Osteocyte (in vitro differentiated cells): ENCODE measurements at regions not wholly inside any gene's neighbourhood (a gene's known extent, or its start where the extent isn't known, plus 50 kb on each side); places are given as distances from the start of the nearest gene placed in this dataset.

Experiments used
- DNase-seq: peaks from one replicate; pipeline ENCODE4 v3.0.0; 2021; ENCODE audit warnings: mixed read lengths; ENCODE audit not compliant: unreplicated experiment; ENCODE audit errors: extremely low spot score
- H3K27ac Mint-ChIP-seq: one replicate; pipeline ENCODE4 v1.8.0; 2021; ENCODE audit warnings: mild to moderate bottlenecking, mixed read lengths; ENCODE audit not compliant: unreplicated experiment
- H3K27me3 Mint-ChIP-seq: one replicate; pipeline ENCODE4 v1.8.0; 2021; ENCODE audit warnings: mixed read lengths; ENCODE audit not compliant: unreplicated experiment
- H3K36me3 Mint-ChIP-seq: one replicate; pipeline ENCODE4 v1.8.0; 2021; ENCODE audit warnings: mixed read lengths; ENCODE audit not compliant: unreplicated experiment
- H3K4me1 Mint-ChIP-seq: one replicate; pipeline ENCODE4 v1.8.0; 2021; ENCODE audit warnings: mixed read lengths; ENCODE audit not compliant: unreplicated experiment
- H3K4me3 Mint-ChIP-seq: one replicate; pipeline ENCODE4 v1.8.0; 2021; ENCODE audit warnings: mild to moderate bottlenecking, moderate library complexity, mixed read lengths; ENCODE audit not compliant: unreplicated experiment
- H3K9me3 Mint-ChIP-seq: one replicate; pipeline ENCODE4 v1.8.0; 2021; ENCODE audit warnings: mixed read lengths; ENCODE audit not compliant: unreplicated experiment
- CTCF ChIP-seq: fragments of 200-600 bp; sonication (generic); IDR thresholded peaks from 2 replicates; pipeline ENCODE4 v1.5.0; 2021; ENCODE audit warnings: antibody characterized with exemption, mild to moderate bottlenecking, moderate library complexity

GRCh38 chr4:175143116-175143515, 225.0 kb downstream of the ADAM29 start:
- H3K27ac Mint-ChIP-seq, result no peak overlapping the region
- peaks cover 4% of the 10 kb centered on the region for H3K36me3 Mint-ChIP-seq
- peaks cover 8% of the 10 kb centered on the region for H3K27me3 Mint-ChIP-seq
- no peak for TF ChIP-seq CTCF
- peaks cover 2% of the 10 kb centered on the region for H3K9me3 Mint-ChIP-seq
- DNase-seq, result no peak
- no peaks in the 10 kb centered on the region for H3K4me1 Mint-ChIP-seq
- no peak overlapping the region for H3K4me3 Mint-ChIP-seq

GRCh38 chr4:175146799-175147198, 228.6 kb downstream of the ADAM29 start:
- H3K27ac Mint-ChIP-seq, result no peak overlapping the region
- no peaks in the 10 kb centered on the region for H3K4me1 Mint-ChIP-seq
- TF ChIP-seq CTCF, result no peak
- DNase-seq, result no peak
- no peak overlapping the region for H3K4me3 Mint-ChIP-seq
- no peaks in the 10 kb centered on the region for H3K36me3 Mint-ChIP-seq
- H3K27me3 Mint-ChIP-seq, result no peaks in the 10 kb centered on the region
- peaks cover 11% of the 10 kb centered on the region for H3K9me3 Mint-ChIP-seq

GRCh38 chr4:175147233-175147632, 229.1 kb downstream of the ADAM29 start:
- Mint-ChIP-seq H3K27ac (no peak overlapping the region), H3K4me1 (no peaks in the 10 kb centered on the region), H3K4me3 (no peak overlapping the region), H3K27me3 (no peaks in the 10 kb centered on the region), H3K9me3 (peaks cover 15% of the 10 kb centered on the region), H3K36me3 (no peaks in the 10 kb centered on the region)
- no peak for TF ChIP-seq CTCF
- no peak for DNase-seq

GRCh38 chr4:175166020-175166419, 247.9 kb downstream of the ADAM29 start:
- Mint-ChIP-seq H3K4me3 (no peak overlapping the region), H3K27ac (no peak overlapping the region), H3K36me3 (peaks cover 9% of the 10 kb centered on the region), H3K27me3 (peaks cover 2% of the 10 kb centered on the region), H3K9me3 (peaks cover 3% of the 10 kb centered on the region), H3K4me1 (peaks cover 14% of the 10 kb centered on the region)
- DNase-seq, result no peak
- peak; percentile 24 for TF ChIP-seq CTCF

- no peaks in the 10 kb centered on the region for H3K27me3 Mint-ChIP-seq
- H3K4me3 Mint-ChIP-seq, result no peak overlapping the region
- peaks cover 12% of the 10 kb centered on the region for H3K9me3 Mint-ChIP-seq
- H3K36me3 Mint-ChIP-seq, result peaks cover under 1% of the 10 kb centered on the region
- TF ChIP-seq CTCF, result no peak
- H3K4me1 Mint-ChIP-seq, result no peaks in the 10 kb centered on the region
- DNase-seq, result no peak
- H3K27ac Mint-ChIP-seq, result no peak overlapping the region
These were observed 258.6 kb downstream of the ADAM29 start for GRCh38 chr4:175176710-175177109.
